Myocyte (in vitro differentiated cells): ENCODE measurements at regions not wholly inside any gene's neighbourhood (a gene's known extent, or its start where the extent isn't known, plus 50 kb on each side); places are given as distances from the start of the nearest gene placed in this dataset.
A peak's percentile ranks its signal among the peaks of the same experiment; 100 is the strongest.

ENCODE experiments used
- DNase-seq: peaks from one replicate; pipeline ENCODE4 v3.0.0-alpha.2; 2012; ENCODE audit warnings: low read depth

- DNase-seq = no peak
Observed at GRCh38 chr20:20938131-20938530, 168.0 kb downstream of the LINC00237 start.

- DNase-seq = no peak
Observed at GRCh38 chr20:20933142-20933958, 172.8 kb downstream of the LINC00237 start.

GRCh38 chr20:20932156-20932555 is 174.0 kb downstream of the LINC00237 start:
- DNase-seq = no peak

DNA sequence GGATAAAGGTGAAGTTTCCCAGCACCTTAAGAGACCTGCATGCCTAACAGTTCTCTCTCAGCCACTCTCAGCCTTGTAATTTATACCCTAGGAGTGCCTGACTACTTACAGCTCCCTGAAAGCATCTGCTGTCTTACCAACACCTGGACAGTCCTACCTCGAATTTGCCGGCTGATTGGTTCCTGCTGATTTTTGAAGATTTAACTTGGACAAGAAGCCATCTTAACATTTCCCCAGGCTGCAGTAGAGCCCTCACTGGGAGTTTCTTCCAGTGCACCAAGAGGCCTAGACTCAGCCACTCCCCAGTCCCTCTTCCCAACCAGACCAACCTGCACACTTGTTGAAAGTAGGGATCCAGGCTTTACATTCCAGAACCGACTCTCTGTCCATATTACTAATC is 174.5 kb downstream of the LINC00237 start:
- no peak for DNase-seq

DNA sequence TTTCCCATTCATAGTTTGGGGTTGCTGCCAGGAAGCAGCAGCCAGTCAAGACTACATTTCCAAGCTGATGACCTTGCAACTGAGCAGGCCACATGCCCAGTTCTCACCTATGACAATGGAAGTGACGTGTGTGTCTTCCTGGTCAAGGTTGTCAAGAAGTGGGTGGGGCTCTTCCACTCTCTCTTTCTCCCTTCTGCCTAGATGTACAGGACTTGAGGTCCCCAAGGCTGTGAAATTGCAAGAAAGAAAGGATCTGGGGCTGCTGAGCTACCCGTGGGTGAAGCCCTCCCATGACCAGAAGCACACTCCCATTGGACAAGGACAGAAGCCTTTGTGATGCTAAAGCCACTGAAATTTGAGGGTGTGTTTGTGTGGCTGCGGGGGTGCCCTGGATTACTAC is 175.1 kb downstream of the LINC00237 start:
- DNase-seq = no peak

- no peak for DNase-seq
Observed at GRCh38 chr20:20930500-20930899, 175.7 kb downstream of the LINC00237 start.

GRCh38 chr20:20929341-20929740 is 176.8 kb downstream of the LINC00237 start:
- no peak for DNase-seq

DNA sequence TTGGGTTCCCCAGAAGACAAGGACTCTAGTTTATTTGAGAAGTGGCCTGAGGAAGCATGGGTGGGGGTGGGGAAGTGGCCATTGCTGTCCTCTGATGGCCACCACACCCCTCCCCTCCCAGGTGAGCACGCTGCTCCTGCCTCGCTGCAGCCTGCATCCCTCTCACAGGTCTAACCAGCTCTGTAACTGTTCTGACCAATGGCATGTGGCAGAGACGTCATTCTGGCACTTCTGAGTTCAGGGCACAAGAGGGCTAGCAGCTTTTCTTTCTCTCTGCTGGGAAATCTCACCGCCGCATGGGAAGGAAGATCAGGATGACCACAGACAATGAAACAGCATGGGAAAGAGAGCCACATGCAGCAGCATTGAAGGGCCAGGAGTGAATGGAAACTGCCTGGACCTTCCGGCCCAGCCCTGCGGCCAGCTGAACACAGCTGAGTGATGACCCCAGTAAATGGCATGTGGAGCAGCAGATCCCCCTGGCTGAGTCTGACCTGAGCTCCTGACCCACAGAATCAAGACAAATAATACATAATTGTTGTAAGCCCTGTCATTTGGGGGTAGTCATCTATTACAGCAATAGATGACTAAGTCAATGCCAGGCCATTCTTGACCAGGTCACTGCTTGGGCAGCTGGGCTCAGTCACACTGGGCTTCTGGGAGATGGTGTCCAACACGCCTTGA is 179.8 kb downstream of the LINC00237 start:
- DNase-seq = no peak

- no peak for DNase-seq
Observed at GRCh38 chr20:20920433-20920832, 185.7 kb downstream of the LINC00237 start.

DNA sequence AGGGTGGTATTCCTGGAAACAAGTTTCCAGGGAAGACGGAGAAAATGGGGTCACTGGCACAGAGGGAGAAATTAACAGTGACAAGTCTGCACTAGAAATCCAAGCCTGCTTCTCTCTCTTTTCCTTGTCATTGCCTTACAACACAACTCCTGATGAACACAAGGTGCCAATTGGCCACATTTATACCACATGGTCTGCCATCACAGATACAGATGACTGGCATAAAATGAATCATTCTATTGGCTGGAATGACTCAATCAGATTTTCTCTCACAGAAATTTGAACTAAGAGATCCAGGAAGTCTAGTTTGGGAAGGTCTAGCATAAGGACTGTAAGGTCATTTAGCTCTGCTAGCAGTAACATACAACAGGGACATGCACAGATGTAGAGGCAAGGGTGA is 190.3 kb downstream of the LINC00237 start:
- DNase-seq = no peak

DNA sequence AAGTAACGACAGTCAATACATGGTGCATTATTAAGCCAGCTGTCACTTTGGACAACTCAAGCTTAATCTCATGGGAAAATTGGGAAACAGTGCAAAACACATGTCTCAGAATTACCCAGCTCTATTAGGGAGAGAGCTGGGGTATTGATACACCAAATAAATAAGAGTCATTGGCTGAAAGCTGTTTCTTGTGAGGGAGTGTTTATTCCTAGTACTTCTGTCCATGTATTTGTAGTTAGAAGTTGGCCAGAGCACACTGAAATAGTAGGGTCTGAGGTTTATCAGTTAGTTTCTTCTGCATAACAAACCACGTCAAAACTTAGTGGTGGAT is 192.0 kb upstream of the RALGAPA2 start:
- DNase-seq = no peak

- DNase-seq = no peak
Observed at GRCh38 chr20:20903773-20904500, 191.5 kb upstream of the RALGAPA2 start.

DNA sequence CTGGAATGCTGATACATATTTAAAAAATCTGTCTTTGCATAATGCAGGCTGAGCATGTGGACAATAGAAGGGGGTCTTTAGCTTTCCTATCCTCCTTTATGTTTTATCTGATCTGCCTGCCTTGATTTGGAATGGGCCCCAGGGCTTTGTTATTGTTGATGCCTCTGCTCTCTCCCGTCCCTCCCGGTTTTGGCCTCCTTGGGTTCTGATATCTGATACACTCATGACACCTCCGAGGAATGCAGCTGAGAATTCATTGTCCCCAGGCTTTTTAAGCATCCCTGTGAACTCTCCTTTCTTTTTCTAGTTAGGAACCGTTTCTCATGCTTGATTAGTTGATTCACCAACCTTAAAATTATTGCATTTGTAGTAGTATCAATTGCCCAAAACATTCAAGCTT is 185.5 kb upstream of the RALGAPA2 start:
- DNase-seq = no peak

DNA sequence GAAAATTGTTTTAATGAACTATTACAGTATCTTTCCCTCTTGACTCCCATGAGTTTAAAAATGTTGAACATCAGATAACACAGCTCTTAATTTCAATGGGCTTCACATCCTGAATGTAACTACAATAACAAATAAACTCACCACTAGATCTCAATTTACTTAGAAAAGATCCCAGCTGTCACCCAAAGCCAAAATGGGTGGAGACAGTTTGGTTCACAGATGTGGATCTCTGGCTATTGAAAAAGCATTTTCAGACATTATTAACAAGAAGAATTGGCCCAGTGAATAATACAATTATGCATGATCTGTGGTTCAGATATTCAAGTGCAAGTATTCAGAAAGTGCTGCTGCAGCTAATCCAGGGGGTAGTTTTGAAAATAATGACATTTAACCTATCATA is 184.7 kb upstream of the RALGAPA2 start:
- no peak for DNase-seq

DNA sequence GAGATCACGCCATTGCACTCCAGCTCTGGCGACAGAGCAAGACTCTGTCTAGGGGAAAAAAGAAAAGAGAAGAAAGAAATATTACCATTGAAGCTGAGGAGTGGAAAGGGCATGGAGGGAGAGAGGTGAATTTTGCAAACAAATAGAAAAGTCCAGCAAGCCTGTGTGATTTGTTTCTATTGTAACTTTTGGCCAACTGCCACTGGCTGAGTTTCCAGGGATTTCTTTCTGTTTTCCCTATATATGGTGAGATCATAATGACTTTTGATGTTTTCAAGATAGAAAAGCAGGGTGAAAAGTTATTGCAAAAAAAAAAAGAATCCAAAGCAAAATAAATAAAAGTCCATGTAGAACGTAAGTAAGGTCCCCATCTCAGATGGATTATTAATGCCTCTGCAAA is 184.2 kb upstream of the RALGAPA2 start:
- no peak for DNase-seq

DNA sequence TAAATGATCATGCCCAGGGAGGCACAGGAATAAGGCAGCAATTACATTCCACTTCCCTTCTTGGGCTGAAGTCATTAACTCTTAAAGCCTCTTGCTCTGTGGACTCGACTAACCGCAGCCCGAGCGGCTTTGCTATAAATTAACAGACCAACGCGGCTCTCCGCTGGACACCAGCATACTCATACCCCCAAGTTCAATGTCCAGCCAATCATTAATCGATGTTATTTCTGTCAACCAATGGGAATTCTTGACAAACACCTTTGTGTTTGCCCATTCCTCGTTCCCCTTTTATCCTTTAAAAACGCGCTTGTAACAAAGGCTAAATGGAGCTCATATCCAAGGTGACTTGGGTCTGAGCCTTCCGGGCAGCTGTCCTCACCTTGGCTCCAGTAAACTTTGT is 183.1 kb upstream of the RALGAPA2 start:
- DNase-seq = no peak

DNA sequence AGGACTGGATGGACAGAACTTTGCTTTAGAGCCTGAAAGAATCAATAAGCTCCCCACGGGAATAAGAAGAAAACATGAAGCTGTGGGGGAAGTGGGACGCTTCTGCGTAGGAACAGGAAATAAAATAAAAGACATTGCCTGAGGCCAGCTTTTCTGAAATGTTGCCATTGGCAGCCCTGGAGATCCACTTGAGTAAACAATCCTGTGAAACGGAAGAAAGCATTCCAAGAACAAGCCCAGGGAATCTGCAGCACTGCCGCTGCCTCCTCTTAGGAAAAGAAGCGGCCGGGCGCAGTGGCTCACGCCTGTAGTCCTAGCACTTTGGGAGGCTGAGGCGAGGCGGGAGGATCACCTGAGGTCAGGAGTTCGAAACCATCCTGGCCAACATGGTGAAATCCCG is 182.3 kb upstream of the RALGAPA2 start:
- DNase-seq = no peak

- no peak for DNase-seq
Observed at GRCh38 chr20:20894280-20894679, 181.8 kb upstream of the RALGAPA2 start.

GRCh38 chr20:20892328-20892727 is 179.9 kb upstream of the RALGAPA2 start:
- DNase-seq = no peak

DNA sequence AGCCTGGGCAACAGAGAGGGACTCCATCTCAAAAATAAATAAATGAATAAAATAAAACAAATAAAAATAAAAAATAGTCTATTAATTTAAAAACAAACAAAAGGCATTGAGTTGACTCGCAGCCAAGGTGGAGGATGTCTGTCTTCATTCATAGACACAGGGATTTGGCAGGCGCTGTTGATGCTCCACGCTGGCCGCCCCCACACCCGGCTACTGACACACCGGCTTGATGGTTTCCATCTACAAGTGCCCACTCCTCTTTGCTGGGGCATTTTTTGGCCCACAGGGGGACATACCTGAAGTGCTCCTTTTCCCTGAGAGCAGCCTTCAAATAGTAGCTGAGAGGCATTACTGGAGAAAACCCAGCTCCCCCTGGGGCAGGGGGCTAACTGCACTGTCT is 178.3 kb upstream of the RALGAPA2 start:
- DNase-seq = no peak

- DNase-seq = no peak
Observed at GRCh38 chr20:20888936-20889335, 176.5 kb upstream of the RALGAPA2 start.

DNA sequence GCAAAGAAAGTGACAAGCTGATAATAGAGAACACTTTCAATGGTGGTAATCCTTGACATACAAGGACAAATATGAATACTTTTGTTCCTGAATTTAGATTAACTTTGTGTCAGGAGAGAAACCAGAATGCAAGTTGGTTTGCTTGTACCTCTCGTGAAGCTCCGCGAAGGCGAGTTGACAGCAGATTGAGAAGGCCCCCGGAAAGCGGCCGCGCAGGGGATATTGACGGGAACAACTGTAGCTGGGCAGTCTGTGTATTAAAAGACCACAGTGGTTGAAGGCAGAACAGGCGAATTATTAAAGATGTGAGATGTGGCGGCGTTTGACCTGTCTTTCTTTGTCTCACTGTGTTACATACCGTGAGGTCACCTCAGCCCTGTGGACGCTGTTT is 175.8 kb upstream of the RALGAPA2 start:
- DNase-seq = peak; percentile 2
